GM19397 (cell line): ENCODE measurements at regions not wholly inside any gene's neighbourhood (a gene's known extent, or its start where the extent isn't known, plus 50 kb on each side); places are given as distances from the start of the nearest gene placed in this dataset.
"Not testable (repeated sequence)": the region's sequence is repeated elsewhere in the genome, so short reads cannot be mapped to it uniquely, and the experiment has no call there.

Experiments used
- ATAC-seq: cut with Tn5 transposase; IDR thresholded peaks from one replicate; pipeline ENCODE4 v1.9.1; 2021; ENCODE audit warnings: mild to moderate bottlenecking, moderate library complexity; ENCODE audit not compliant: unreplicated experiment

- no peak for ATAC-seq
These were observed 103.0 kb upstream of the NUDT6 start for GRCh38 chr4:123025398-123025797.

GRCh38 chr4:123026015-123026414, 103.6 kb upstream of the NUDT6 start:
- not testable (repeated sequence) for ATAC-seq

- no peak for ATAC-seq
These were observed 109.3 kb upstream of the NUDT6 start for GRCh38 chr4:123031664-123032063.

- ATAC-seq = no peak
These were observed 111.6 kb upstream of the NUDT6 start for GRCh38 chr4:123034023-123034422.

GRCh38 chr4:123035239-123035638, 112.8 kb upstream of the NUDT6 start:
- ATAC-seq = no peak

- no peak for ATAC-seq
These were observed 115.4 kb upstream of the NUDT6 start for GRCh38 chr4:123037804-123038203.

- ATAC-seq = no peak
These were observed 119.7 kb upstream of the NUDT6 start for GRCh38 chr4:123042095-123042494.

GRCh38 chr4:123043013-123043412, 120.6 kb upstream of the NUDT6 start:
- no peak for ATAC-seq

GRCh38 chr4:123043793-123044425, 121.5 kb upstream of the NUDT6 start:
- ATAC-seq = no peak

- no peak for ATAC-seq
These were observed 123.7 kb upstream of the NUDT6 start for GRCh38 chr4:123046096-123046495.

- no peak for ATAC-seq
These were observed 127.6 kb upstream of the NUDT6 start for GRCh38 chr4:123050018-123050417.

- no peak for ATAC-seq
These were observed 129.6 kb upstream of the NUDT6 start for GRCh38 chr4:123052007-123052406.

- no peak for ATAC-seq
These were observed 133.5 kb upstream of the NUDT6 start for GRCh38 chr4:123055943-123056342.

GRCh38 chr4:123060039-123060770, 137.8 kb upstream of the NUDT6 start:
- ATAC-seq = no peak

- no peak for ATAC-seq
These were observed 142.0 kb upstream of the NUDT6 start for GRCh38 chr4:123064390-123064789.

GRCh38 chr4:123068081-123068480, 145.7 kb upstream of the NUDT6 start:
- ATAC-seq = no peak

GRCh38 chr4:123072060-123072459, 149.7 kb upstream of the NUDT6 start:
- ATAC-seq = no peak

GRCh38 chr4:123073650-123074049, 151.3 kb upstream of the NUDT6 start:
- ATAC-seq = no peak

- ATAC-seq = no peak
These were observed 154.9 kb upstream of the NUDT6 start for GRCh38 chr4:123077330-123077729.

- ATAC-seq = no peak
These were observed 159.6 kb upstream of the NUDT6 start for GRCh38 chr4:123081971-123082370.

- ATAC-seq = no peak
These were observed 161.2 kb upstream of the NUDT6 start for GRCh38 chr4:123083646-123084045.

GRCh38 chr4:123088501-123088900, 166.1 kb upstream of the NUDT6 start:
- ATAC-seq = no peak

GRCh38 chr4:123090886-123091285, 168.5 kb upstream of the NUDT6 start:
- ATAC-seq = no peak
